Glutamatergic neuron (in vitro differentiated cells): ENCODE measurements at regions not wholly inside any gene's neighbourhood (a gene's known extent, or its start where the extent isn't known, plus 50 kb on each side); places are given as distances from the start of the nearest gene placed in this dataset.
"Not testable (repeated sequence)": the region's sequence is repeated elsewhere in the genome, so short reads cannot be mapped to it uniquely, and the experiment has no call there.

ENCODE experiments used
- DNase-seq: peaks from one replicate; pipeline ENCODE4 v3.0.0; 2022
- H3K27ac Mint-ChIP-seq: one replicate; pipeline ENCODE4 v1.8.0; 2020; ENCODE audit warnings: mild to moderate bottlenecking, mixed read lengths, inconsistent platforms; ENCODE audit not compliant: unreplicated experiment
- H3K27me3 Mint-ChIP-seq: one replicate; pipeline ENCODE4 v1.8.0; 2020; ENCODE audit warnings: mild to moderate bottlenecking, moderate library complexity, mixed read lengths, inconsistent platforms; ENCODE audit not compliant: unreplicated experiment
- H3K36me3 Mint-ChIP-seq: one replicate; pipeline ENCODE4 v1.8.0; 2020; ENCODE audit warnings: mild to moderate bottlenecking, mixed read lengths, inconsistent platforms; ENCODE audit not compliant: unreplicated experiment
- H3K4me1 Mint-ChIP-seq: one replicate; pipeline ENCODE4 v1.8.0; 2020; ENCODE audit warnings: mild to moderate bottlenecking, low read depth, mixed read lengths, inconsistent platforms; ENCODE audit not compliant: unreplicated experiment
- H3K4me3 Mint-ChIP-seq: one replicate; pipeline ENCODE4 v1.8.0; 2020; ENCODE audit warnings: mild to moderate bottlenecking, mixed read lengths, inconsistent platforms; ENCODE audit not compliant: unreplicated experiment
- H3K9me3 Mint-ChIP-seq: one replicate; pipeline ENCODE4 v1.8.0; 2020; ENCODE audit warnings: mild to moderate bottlenecking, moderate library complexity, mixed read lengths, inconsistent platforms; ENCODE audit not compliant: unreplicated experiment
- TF ChIP-seq, protein P1 (sequence below): fragments of 200-600 bp; sonication (generic); IDR thresholded peaks from one replicate; pipeline ENCODE4 v1.5.0; 2021; ENCODE audit not compliant: partially characterized antibody, unreplicated experiment

- no peak overlapping the region for H3K27ac Mint-ChIP-seq
- TF ChIP-seq, protein P1, sequence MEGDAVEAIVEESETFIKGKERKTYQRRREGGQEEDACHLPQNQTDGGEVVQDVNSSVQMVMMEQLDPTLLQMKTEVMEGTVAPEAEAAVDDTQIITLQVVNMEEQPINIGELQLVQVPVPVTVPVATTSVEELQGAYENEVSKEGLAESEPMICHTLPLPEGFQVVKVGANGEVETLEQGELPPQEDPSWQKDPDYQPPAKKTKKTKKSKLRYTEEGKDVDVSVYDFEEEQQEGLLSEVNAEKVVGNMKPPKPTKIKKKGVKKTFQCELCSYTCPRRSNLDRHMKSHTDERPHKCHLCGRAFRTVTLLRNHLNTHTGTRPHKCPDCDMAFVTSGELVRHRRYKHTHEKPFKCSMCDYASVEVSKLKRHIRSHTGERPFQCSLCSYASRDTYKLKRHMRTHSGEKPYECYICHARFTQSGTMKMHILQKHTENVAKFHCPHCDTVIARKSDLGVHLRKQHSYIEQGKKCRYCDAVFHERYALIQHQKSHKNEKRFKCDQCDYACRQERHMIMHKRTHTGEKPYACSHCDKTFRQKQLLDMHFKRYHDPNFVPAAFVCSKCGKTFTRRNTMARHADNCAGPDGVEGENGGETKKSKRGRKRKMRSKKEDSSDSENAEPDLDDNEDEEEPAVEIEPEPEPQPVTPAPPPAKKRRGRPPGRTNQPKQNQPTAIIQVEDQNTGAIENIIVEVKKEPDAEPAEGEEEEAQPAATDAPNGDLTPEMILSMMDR: no peak
- no peaks in the 10 kb centered on the region for H3K36me3 Mint-ChIP-seq
- H3K9me3 Mint-ChIP-seq: no peaks in the 10 kb centered on the region
- H3K4me1 Mint-ChIP-seq: no peaks in the 10 kb centered on the region
- H3K27me3 Mint-ChIP-seq: peaks cover 3% of the 10 kb centered on the region
- DNase-seq: no peak
- H3K4me3 Mint-ChIP-seq: no peak overlapping the region
Observed at GRCh38 chr5:86452251-86452650, 165.5 kb upstream of the COX7C start.

DNA sequence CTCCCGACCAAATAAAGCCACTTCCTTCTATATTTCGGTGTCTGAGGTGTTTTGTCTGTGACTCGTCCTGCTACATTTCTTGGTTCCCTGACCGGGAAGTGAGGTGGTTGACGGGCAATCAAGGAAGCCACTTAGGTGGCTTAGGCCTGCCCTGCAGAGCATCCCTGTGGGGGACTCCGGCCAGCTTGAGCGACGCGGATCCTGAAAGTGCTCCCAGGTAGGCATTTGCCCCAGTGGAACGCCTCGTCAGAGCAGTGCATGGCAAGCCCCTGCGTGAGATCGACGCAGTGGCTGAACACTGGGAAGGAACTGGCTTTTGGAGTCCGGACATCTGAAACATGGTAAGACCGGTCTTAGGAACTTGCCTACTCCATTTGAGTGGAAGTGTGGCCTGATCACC, 157.2 kb upstream of the COX7C start:
- Mint-ChIP-seq H3K9me3 (peaks cover 2% of the 10 kb centered on the region), H3K4me3 (no peak overlapping the region), H3K4me1 (no peaks in the 10 kb centered on the region), H3K27me3 (peaks cover 3% of the 10 kb centered on the region), H3K27ac (no peak overlapping the region), H3K36me3 (peaks cover 12% of the 10 kb centered on the region)
- DNase-seq: no peak
- TF ChIP-seq, protein P1: no peak

DNA sequence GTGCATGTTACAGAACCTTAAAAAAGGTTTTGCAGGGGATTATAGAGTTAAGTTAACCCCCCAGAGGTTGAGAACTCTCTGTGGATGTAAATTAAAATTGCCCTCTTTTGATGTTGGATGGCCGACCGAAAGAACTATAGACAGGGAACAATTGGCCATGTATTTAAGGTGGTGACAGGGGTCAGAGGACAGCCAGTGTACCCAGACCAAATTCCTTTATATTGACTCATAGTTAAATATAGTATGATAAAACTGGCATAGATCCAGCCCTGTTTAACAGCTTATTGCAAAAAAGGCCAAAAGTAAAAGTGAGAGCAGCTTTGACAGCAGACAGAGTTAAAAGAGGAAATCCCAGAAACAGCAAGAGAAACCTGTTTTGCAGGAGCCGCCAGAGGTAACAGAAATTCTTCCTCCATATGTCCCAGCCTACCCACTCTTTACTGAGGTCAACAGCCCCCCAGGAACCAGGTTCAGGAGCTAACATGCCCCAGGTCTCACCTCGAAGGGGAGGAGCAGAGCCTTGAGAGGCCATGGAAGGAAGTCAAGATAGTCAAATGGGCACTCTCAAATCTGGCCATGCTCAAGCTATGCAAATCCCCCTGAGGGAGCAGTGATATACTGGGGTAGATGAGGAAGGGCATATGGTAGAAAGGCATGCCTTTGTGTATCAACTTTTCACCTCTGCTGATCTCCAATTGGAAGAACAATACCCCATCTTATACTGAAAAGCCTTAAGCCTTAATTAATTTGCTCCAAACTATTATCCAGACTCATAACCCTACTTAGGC, 156.4 kb upstream of the COX7C start:
- TF ChIP-seq, protein P1: no peak
- Mint-ChIP-seq H3K4me1 (no peaks in the 10 kb centered on the region), H3K4me3 (no peak overlapping the region), H3K27ac (no peak overlapping the region), H3K36me3 (peaks cover 18% of the 10 kb centered on the region), H3K27me3 (no peaks in the 10 kb centered on the region), H3K9me3 (peaks cover 2% of the 10 kb centered on the region)
- no peak for DNase-seq

GRCh38 chr5:86463339-86463738, 154.4 kb upstream of the COX7C start:
- Mint-ChIP-seq H3K27me3 (no peaks in the 10 kb centered on the region), H3K4me1 (no peaks in the 10 kb centered on the region), H3K9me3 (peaks cover 2% of the 10 kb centered on the region), H3K27ac (no peak overlapping the region), H3K4me3 (no peak overlapping the region), H3K36me3 (peaks cover 18% of the 10 kb centered on the region)
- DNase-seq: no peak
- TF ChIP-seq, protein P1: no peak

GRCh38 chr5:86465052-86465838, 152.5 kb upstream of the COX7C start:
- no peak overlapping the region for H3K4me3 Mint-ChIP-seq
- H3K27me3 Mint-ChIP-seq: no peaks in the 10 kb centered on the region
- TF ChIP-seq, protein P1: no peak
- no peak for DNase-seq
- H3K4me1 Mint-ChIP-seq: no peaks in the 10 kb centered on the region
- no peaks in the 10 kb centered on the region for H3K9me3 Mint-ChIP-seq
- no peak overlapping the region for H3K27ac Mint-ChIP-seq
- H3K36me3 Mint-ChIP-seq: peaks cover 18% of the 10 kb centered on the region

- DNase-seq, H3K27ac Mint-ChIP-seq, H3K4me1 Mint-ChIP-seq, H3K4me3 Mint-ChIP-seq, H3K27me3 Mint-ChIP-seq, H3K9me3 Mint-ChIP-seq: not testable (repeated sequence)
- peaks cover 18% of the 10 kb centered on the region for H3K36me3 Mint-ChIP-seq
Observed at GRCh38 chr5:86466721-86467120, 151.0 kb upstream of the COX7C start.
